ENCODE measurements at regions not wholly inside any gene's neighbourhood (a gene's known extent, or its start where the extent isn't known, plus 50 kb on each side); places are given as distances from the start of the nearest gene placed in this dataset.
"Not testable (repeated sequence)": the region's sequence is repeated elsewhere in the genome, so short reads cannot be mapped to it uniquely, and the experiment has no call there.

DNA sequence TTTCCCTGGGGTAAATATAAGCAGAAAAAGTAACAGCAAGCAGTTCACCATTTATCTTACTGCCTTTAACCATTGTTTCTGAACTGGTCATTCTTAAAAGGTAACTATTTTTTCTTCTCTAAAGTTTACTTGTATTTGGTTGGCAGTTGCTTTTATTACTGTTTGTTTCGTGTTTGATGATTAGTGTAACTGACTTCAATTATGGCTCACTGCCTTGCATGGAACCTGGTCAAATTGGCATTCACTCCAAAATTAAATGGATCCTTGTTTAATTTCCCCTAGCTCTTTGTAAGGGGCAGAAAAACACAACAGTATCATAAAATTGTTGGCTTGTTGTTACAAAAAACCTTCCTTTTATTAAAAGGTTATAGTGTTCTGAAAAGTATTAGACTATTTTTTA is 1723.9 kb upstream of the CDH6 start:
- ChIA-PET CTCF (no interaction called here), POLR2A (no interaction called here)
- Histone ChIP-seq H3K9me3 (ENCODE audit: control insufficient read depth, insufficient read depth, low read length) (peaks cover 11% of the 10 kb centered on the region), H3K27ac (ENCODE audit: low read depth, low read length) (no peak overlapping the region), H3K27me3 (ENCODE audit: control insufficient read depth, insufficient read depth, low read length) (no peaks in the 10 kb centered on the region), H3K4me3 (ENCODE audit: low read depth, low read length) (no peak overlapping the region)
- DNase-seq (ENCODE audit: low read depth, low spot score) = no peak
- TF ChIP-seq, protein P1, sequence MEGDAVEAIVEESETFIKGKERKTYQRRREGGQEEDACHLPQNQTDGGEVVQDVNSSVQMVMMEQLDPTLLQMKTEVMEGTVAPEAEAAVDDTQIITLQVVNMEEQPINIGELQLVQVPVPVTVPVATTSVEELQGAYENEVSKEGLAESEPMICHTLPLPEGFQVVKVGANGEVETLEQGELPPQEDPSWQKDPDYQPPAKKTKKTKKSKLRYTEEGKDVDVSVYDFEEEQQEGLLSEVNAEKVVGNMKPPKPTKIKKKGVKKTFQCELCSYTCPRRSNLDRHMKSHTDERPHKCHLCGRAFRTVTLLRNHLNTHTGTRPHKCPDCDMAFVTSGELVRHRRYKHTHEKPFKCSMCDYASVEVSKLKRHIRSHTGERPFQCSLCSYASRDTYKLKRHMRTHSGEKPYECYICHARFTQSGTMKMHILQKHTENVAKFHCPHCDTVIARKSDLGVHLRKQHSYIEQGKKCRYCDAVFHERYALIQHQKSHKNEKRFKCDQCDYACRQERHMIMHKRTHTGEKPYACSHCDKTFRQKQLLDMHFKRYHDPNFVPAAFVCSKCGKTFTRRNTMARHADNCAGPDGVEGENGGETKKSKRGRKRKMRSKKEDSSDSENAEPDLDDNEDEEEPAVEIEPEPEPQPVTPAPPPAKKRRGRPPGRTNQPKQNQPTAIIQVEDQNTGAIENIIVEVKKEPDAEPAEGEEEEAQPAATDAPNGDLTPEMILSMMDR (IDR thresholded peaks at IDR 0.05; ENCODE audit: low read depth, low read length) = no peak

DNA sequence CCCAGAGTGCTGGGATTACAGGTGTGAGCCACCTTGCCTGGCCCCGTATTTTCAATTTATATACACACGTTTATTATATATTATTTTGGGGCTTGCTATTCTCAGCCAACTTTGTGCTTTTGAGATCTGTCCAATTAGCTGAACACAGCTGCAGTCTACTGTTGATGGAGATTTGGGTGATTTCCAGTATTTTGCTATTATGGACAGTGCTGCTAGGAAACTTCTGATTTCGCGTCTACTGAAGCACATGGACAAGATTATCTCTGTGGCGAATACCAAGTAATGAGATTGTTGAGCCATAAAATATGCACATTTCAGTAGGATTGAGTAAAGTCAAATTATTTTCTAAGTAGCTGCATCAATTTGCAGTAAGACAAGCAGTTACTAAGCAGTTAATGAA is 1731.2 kb upstream of the CDH6 start:
- peaks cover 8% of the 10 kb centered on the region for H3K9me3 ChIP-seq (ENCODE audit: control insufficient read depth, insufficient read depth, low read length)
- H3K27me3 ChIP-seq (ENCODE audit: control insufficient read depth, insufficient read depth, low read length) = no peaks in the 10 kb centered on the region
- POLR2A ChIA-PET = no interaction called here
- H3K27ac ChIP-seq (ENCODE audit: low read depth, low read length) = no peak overlapping the region
- CTCF ChIA-PET = no interaction called here
- TF ChIP-seq, protein P1 (IDR thresholded peaks at IDR 0.05; ENCODE audit: low read depth, low read length) = no peak
- H3K4me3 ChIP-seq (ENCODE audit: low read depth, low read length) = no peak overlapping the region
- no peak for DNase-seq (ENCODE audit: low read depth, low spot score)

DNA sequence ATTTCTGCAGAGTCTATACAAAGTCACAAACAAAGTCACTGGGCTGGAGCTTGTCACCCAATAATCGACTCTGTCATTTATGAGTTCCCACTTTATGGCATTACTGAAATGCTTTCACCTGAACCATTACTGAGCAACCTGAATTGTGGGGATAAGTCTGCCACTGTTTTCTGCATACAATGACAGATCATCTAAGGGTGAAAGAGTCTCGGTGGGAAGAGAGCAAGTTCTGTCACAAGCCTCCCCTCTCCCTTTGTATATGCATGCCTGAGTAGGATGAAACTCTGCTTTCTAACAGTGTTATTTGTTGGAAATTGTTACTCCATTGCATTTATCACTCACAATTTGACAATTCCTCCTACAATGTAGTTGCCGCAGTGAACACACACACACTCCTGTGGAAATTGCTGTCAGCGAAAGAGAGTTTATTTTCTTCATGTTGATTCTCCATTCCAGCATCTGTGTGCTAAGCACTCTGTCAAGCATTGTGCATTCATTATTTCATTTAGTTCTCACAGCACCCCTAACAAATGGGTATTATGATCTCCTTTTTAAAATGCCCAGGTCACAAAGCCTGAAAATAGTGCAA is 1732.4 kb upstream of the CDH6 start:
- H3K4me3 ChIP-seq (ENCODE audit: low read depth, low read length) = no peak overlapping the region
- TF ChIP-seq, protein P1 (IDR thresholded peaks at IDR 0.05; ENCODE audit: low read depth, low read length) = no peak
- peaks cover 10% of the 10 kb centered on the region for H3K9me3 ChIP-seq (ENCODE audit: control insufficient read depth, insufficient read depth, low read length)
- H3K27ac ChIP-seq (ENCODE audit: low read depth, low read length) = no peak overlapping the region
- ChIA-PET CTCF (no interaction called here), POLR2A (no interaction called here)
- no peak for DNase-seq (ENCODE audit: low read depth, low spot score)
- no peaks in the 10 kb centered on the region for H3K27me3 ChIP-seq (ENCODE audit: control insufficient read depth, insufficient read depth, low read length)

DNA sequence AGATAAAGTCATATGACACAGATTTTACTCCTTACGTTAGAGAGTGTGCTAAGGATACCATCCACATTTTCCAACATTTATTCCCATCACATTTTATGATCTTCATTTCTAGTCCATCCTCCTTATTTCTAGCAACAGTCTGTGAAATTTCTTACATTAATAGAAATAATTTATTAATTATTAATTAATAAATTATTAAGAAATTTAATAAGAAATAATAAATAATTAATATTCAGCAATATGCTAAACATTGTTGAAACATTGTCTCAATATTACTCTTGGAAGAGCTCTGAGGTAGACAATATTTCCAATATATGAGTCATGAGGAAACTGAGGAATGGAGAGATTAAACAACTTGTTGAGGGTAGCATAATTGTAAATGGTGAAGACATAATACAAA is 1742.5 kb upstream of the CDH6 start:
- H3K9me3 ChIP-seq (ENCODE audit: control insufficient read depth, insufficient read depth, low read length); DNase-seq (ENCODE audit: low read depth, low spot score); CTCF ChIA-PET; H3K4me3 ChIP-seq (ENCODE audit: low read depth, low read length); H3K27ac ChIP-seq (ENCODE audit: low read depth, low read length); POLR2A ChIA-PET; H3K27me3 ChIP-seq (ENCODE audit: control insufficient read depth, insufficient read depth, low read length): not testable (repeated sequence)

DNA sequence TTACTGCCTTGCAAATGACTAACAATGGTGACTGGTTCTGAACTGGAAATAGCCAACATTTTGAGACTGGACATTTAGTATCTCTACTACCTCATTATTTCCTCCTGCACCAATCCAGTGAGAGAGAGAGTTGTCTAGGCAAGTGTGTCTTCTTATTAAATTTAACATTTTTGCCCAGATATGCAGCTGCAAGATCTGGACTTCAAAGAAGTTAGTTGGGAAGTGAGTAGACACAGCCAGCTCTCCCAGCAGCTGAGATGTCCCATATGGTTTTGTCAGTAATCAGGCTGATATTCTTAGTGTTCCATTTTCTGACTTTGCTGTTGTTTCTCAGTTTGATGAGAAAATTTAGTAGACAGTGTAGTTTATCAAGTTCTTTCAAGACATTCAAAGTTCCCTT is 1778.8 kb upstream of the CDH6 start:
- TF ChIP-seq, protein P1 (IDR thresholded peaks at IDR 0.05; ENCODE audit: low read depth, low read length) = no peak
- H3K27me3 ChIP-seq (ENCODE audit: control insufficient read depth, insufficient read depth, low read length) = no peaks in the 10 kb centered on the region
- POLR2A ChIA-PET = no interaction called here

DNA sequence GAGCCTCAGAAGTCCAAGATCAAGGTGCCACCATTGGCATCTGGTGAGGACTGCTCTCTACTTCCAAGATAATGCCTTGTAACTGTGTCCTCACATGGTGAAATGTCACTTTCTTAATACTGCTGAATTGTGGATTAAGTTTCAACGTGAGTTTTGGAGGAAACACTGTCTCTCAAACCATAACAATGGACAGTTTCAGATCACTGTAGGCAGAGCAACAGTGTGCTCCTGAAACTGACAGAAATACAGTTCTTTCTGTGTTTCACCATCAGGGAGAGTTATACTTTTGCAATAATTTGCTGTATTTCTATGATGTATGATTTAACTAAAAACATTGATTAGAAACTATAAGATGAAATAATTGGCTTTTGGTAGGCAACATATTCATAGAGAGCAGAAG is 1780.5 kb upstream of the CDH6 start:
- Histone ChIP-seq H3K9me3 (ENCODE audit: control insufficient read depth, insufficient read depth, low read length) (no peaks in the 10 kb centered on the region), H3K4me3 (ENCODE audit: low read depth, low read length) (no peak overlapping the region), H3K27ac (ENCODE audit: low read depth, low read length) (no peak overlapping the region), H3K27me3 (ENCODE audit: control insufficient read depth, insufficient read depth, low read length) (no peaks in the 10 kb centered on the region)
- TF ChIP-seq, protein P1 (IDR thresholded peaks at IDR 0.05; ENCODE audit: low read depth, low read length) = no peak
- ChIA-PET POLR2A (no interaction called here), CTCF (no interaction called here)
- no peak for DNase-seq (ENCODE audit: low read depth, low spot score)

More for the DNA sequence above, 1778.8 kb upstream of the CDH6 start:
- DNase-seq (ENCODE audit: low read depth, low spot score) = no peak
- H3K9me3 ChIP-seq (ENCODE audit: control insufficient read depth, insufficient read depth, low read length) = no peaks in the 10 kb centered on the region
- no peak overlapping the region for H3K4me3 ChIP-seq (ENCODE audit: low read depth, low read length)
- H3K27ac ChIP-seq (ENCODE audit: low read depth, low read length) = no peak overlapping the region
- CTCF ChIA-PET = no interaction called here
